OCI-LY1 (cell line): ENCODE measurements at regions not wholly inside any gene's neighbourhood (a gene's known extent, or its start where the extent isn't known, plus 50 kb on each side); places are given as distances from the start of the nearest gene placed in this dataset.

Experiments used
- H2AFZ ChIP-seq: fragments of 200-600 bp; sonication (generic), shearing (Covaris generic); 2 replicates; pipeline ENCODE4 v1.6.0; 2014; ENCODE audit warnings: antibody characterized with exemption, mild to moderate bottlenecking, low read length
- H3F3A ChIP-seq: fragments of 200-600 bp; sonication (generic), shearing (Covaris generic); 2 replicates; pipeline ENCODE4 v1.6.0; 2014; ENCODE audit warnings: mild to moderate bottlenecking, antibody characterized with exemption, low read length, moderate library complexity; ENCODE audit not compliant: insufficient read depth
- H3K27ac ChIP-seq: fragments of 200-600 bp; sonication (generic); 2 replicates; pipeline ENCODE4 v1.5.1; 2014; ENCODE audit warnings: low read length, mixed run types, mild to moderate bottlenecking, low read depth; ENCODE audit not compliant: poor library complexity, severe bottlenecking
- H3K27me3 ChIP-seq: fragments of 200-600 bp; sonication (generic); 2 replicates; pipeline ENCODE4 v1.6.0; 2014; ENCODE audit warnings: antibody characterized with exemption, mild to moderate bottlenecking, low read length, moderate library complexity; ENCODE audit not compliant: insufficient read depth
- H3K36me3 ChIP-seq: fragments of 200-600 bp; sonication (generic); 2 replicates; pipeline ENCODE4 v1.6.1; 2014; ENCODE audit warnings: mild to moderate bottlenecking, antibody characterized with exemption, low read length, moderate library complexity, mixed read lengths; ENCODE audit not compliant: insufficient read depth
- H3K4me1 ChIP-seq: fragments of 200-600 bp; sonication (generic); 2 replicates; pipeline ENCODE4 v1.5.1; 2014; ENCODE audit warnings: mild to moderate bottlenecking, low read length, moderate library complexity; ENCODE audit not compliant: insufficient read depth, severe bottlenecking
- H3K4me2 ChIP-seq: fragments of 200-600 bp; sonication (generic), shearing (Covaris generic); 2 replicates; pipeline ENCODE4 v1.6.1; 2014; ENCODE audit warnings: low read length
- H3K4me3 ChIP-seq: fragments of 200-600 bp; sonication (generic); 2 replicates; pipeline ENCODE4 v1.5.1; 2014; ENCODE audit warnings: low read length, low read depth, mild to moderate bottlenecking, mixed read lengths; ENCODE audit not compliant: poor library complexity, severe bottlenecking
- H3K79me2 ChIP-seq: fragments of 200-600 bp; shearing (Covaris generic); 2 replicates; pipeline ENCODE4 v1.6.1; 2016; ENCODE audit warnings: mixed run types, low read length, mixed read lengths; ENCODE audit not compliant: insufficient read depth
- H3K9ac ChIP-seq: fragments of 200-600 bp; sonication (generic), shearing (Covaris generic); 2 replicates; pipeline ENCODE4 v1.6.1; 2014; ENCODE audit warnings: mild to moderate bottlenecking, low read length, mixed read lengths
- H3K9me2 ChIP-seq: fragments of 200-600 bp; sonication (generic), shearing (Covaris generic); 2 replicates; pipeline ENCODE4 v1.6.1; 2014; ENCODE audit warnings: low read depth, mild to moderate bottlenecking, low read length, mixed read lengths
- H3K9me3 ChIP-seq: fragments of 200-600 bp; shearing (Covaris generic); 2 replicates; pipeline ENCODE4 v1.6.1; 2014; ENCODE audit warnings: low read length, mixed read lengths
- H4K20me1 ChIP-seq: fragments of 200-600 bp; sonication (generic), shearing (Covaris generic); 2 replicates; pipeline ENCODE4 v1.6.0; 2016; ENCODE audit warnings: mild to moderate bottlenecking, low read length; ENCODE audit not compliant: insufficient read depth
- EZH2 ChIP-seq: fragments of 200-600 bp; sonication (generic), shearing (Covaris generic); IDR thresholded peaks from 2 replicates; pipeline ENCODE4 v1.8.0; 2017; ENCODE audit warnings: borderline replicate concordance, mixed run types, mild to moderate bottlenecking, antibody characterized with exemption, low read length, moderate library complexity, mixed read lengths
- TF ChIP-seq, protein P1 (sequence below): fragments of 200-600 bp; sonication (generic), shearing (Covaris generic); IDR thresholded peaks from 2 replicates; pipeline ENCODE4 v1.5.1; 2017; ENCODE audit warnings: mild to moderate bottlenecking, antibody characterized with exemption, low read length, moderate library complexity, mixed read lengths

DNA sequence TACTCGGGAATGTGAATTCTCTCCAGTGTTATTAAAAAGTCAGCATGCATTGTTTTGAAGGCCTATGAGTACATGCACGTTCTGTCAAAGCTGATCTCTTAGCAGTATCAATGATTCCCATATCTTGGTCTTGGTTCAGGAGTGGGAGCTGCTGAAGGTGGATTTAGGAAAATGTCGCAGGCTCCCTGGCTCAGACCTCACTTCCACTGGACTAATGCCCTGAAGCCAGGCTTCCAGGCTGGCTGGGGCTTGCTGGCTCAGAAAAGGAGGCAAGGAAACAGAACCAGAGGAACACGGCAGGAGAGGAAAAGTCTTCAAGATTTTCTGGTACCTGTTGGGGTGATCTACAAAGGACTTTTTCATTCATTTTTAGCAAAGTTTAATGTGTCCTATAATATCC lies 81.6 kb downstream of the OLIG3 start:
- no peaks in the 10 kb centered on the region for H3K79me2 ChIP-seq
- H2AFZ ChIP-seq, result no peak overlapping the region
- H3K9ac ChIP-seq, result no peak overlapping the region
- H3K36me3 ChIP-seq, result no peaks in the 10 kb centered on the region
- H3K27ac ChIP-seq, result no peak overlapping the region
- no peaks in the 10 kb centered on the region for H3K9me2 ChIP-seq
- no peaks in the 10 kb centered on the region for H4K20me1 ChIP-seq
- H3F3A ChIP-seq, result no peaks in the 10 kb centered on the region
- no peaks in the 10 kb centered on the region for H3K27me3 ChIP-seq
- peaks cover 6% of the 10 kb centered on the region for H3K4me1 ChIP-seq
- no peak overlapping the region for H3K4me3 ChIP-seq
- H3K9me3 ChIP-seq, result no peaks in the 10 kb centered on the region
- H3K4me2 ChIP-seq, result no peak overlapping the region
- TF ChIP-seq, protein P1, sequence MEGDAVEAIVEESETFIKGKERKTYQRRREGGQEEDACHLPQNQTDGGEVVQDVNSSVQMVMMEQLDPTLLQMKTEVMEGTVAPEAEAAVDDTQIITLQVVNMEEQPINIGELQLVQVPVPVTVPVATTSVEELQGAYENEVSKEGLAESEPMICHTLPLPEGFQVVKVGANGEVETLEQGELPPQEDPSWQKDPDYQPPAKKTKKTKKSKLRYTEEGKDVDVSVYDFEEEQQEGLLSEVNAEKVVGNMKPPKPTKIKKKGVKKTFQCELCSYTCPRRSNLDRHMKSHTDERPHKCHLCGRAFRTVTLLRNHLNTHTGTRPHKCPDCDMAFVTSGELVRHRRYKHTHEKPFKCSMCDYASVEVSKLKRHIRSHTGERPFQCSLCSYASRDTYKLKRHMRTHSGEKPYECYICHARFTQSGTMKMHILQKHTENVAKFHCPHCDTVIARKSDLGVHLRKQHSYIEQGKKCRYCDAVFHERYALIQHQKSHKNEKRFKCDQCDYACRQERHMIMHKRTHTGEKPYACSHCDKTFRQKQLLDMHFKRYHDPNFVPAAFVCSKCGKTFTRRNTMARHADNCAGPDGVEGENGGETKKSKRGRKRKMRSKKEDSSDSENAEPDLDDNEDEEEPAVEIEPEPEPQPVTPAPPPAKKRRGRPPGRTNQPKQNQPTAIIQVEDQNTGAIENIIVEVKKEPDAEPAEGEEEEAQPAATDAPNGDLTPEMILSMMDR, result no peak
- no peak for TF ChIP-seq EZH2

DNA sequence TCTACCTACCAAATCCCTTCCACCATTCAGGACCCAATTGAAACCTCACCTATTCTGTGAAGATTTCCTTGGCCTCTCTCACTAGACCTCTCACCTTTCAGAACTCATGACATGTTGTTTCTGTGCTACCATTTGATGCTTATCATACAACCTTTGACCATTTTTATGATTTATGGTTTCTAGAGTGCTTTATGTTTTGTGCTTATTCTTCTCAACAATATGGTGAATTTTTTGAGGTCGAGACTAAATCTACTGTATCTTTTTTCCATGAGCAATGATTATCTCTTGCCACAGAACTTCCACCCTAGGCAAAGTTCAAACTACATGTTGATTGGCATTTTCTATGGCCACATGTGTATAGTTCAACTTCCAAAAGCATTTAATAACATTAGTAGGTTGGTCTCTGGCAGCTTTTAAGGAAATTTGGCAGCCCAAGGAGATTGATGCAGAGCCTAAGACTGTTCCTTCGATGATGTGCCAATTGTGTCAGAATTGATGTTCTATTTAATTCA lies 84.9 kb downstream of the OLIG3 start:
- Histone ChIP-seq H3K9me3 (no peaks in the 10 kb centered on the region), H2AFZ (no peak overlapping the region), H3K79me2 (no peaks in the 10 kb centered on the region), H4K20me1 (no peaks in the 10 kb centered on the region), H3K36me3 (no peaks in the 10 kb centered on the region), H3K27me3 (no peaks in the 10 kb centered on the region), H3K4me3 (no peak overlapping the region), H3K27ac (no peak overlapping the region), H3F3A (no peaks in the 10 kb centered on the region), H3K4me1 (no peaks in the 10 kb centered on the region), H3K4me2 (no peak overlapping the region), H3K9me2 (no peaks in the 10 kb centered on the region), H3K9ac (no peak overlapping the region)
- TF ChIP-seq, protein P1, result no peak
- TF ChIP-seq EZH2, result no peak

DNA sequence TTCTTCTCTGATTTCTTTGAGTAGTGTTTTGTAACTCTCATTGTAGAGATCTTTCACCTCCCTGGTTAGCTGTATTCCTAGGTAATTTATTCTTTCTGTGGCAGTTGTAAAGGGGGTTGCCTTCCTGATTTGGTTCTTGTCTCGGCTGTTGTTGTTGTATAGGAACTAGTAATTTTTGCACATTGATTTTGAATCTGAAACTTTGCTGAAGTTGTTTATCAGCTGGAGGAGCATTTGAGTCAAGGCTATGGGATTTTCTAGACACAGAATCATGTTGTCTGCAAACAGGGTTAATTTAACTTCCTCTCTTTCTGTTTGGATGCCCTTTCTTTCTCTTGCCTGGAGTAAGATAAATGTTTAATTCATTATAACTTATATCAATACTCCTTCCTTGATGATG lies 86.4 kb downstream of the OLIG3 start:
- no peaks in the 10 kb centered on the region for H3K27me3 ChIP-seq
- H3K9ac ChIP-seq, result no peak overlapping the region
- no peak overlapping the region for H2AFZ ChIP-seq
- H3K4me2 ChIP-seq, result no peak overlapping the region
- H3K36me3 ChIP-seq, result no peaks in the 10 kb centered on the region
- no peak for TF ChIP-seq EZH2
- TF ChIP-seq, protein P1, result no peak
- no peaks in the 10 kb centered on the region for H3F3A ChIP-seq
- H4K20me1 ChIP-seq, result no peaks in the 10 kb centered on the region
- H3K79me2 ChIP-seq, result no peaks in the 10 kb centered on the region
- no peaks in the 10 kb centered on the region for H3K9me2 ChIP-seq
- no peak overlapping the region for H3K27ac ChIP-seq
- no peaks in the 10 kb centered on the region for H3K4me1 ChIP-seq
- no peaks in the 10 kb centered on the region for H3K9me3 ChIP-seq
- no peak overlapping the region for H3K4me3 ChIP-seq
